Right renal pelvis (tissue), 4 donors: ENCODE measurements at regions not wholly inside any gene's neighbourhood (a gene's known extent, or its start where the extent isn't known, plus 50 kb on each side); places are given as distances from the start of the nearest gene placed in this dataset.
"Not testable (repeated sequence)": the region's sequence is repeated elsewhere in the genome, so short reads cannot be mapped to it uniquely, and the experiment has no call there.

Source experiments
- DNase-seq, 4 donors: peaks; one replicate each; pipeline ENCODE4 v3.0.0-alpha.2; 2013; ENCODE audit warnings: low read depth in 4 of 4, low spot score in 3 of 4, missing footprints in 1 of 4

- DNase-seq: no peak
Observed at GRCh38 chr7:119748251-119748860, 524.6 kb upstream of the KCND2 start.

GRCh38 chr7:119748991-119749390, 524.0 kb upstream of the KCND2 start:
- no peak for DNase-seq

- no peak for DNase-seq
Observed at GRCh38 chr7:119756687-119757086, 516.3 kb upstream of the KCND2 start.

GRCh38 chr7:119758254-119758653, 514.7 kb upstream of the KCND2 start:
- no peak for DNase-seq

- no peak for DNase-seq
Observed at GRCh38 chr7:119761776-119762175, 511.2 kb upstream of the KCND2 start.

- no peak for DNase-seq
Observed at GRCh38 chr7:119782286-119782685, 490.7 kb upstream of the KCND2 start.

- no peak for DNase-seq
Observed at GRCh38 chr7:119783799-119784198, 489.2 kb upstream of the KCND2 start.

- DNase-seq: no peak
Observed at GRCh38 chr7:119802147-119802546, 470.8 kb upstream of the KCND2 start.

- no peak for DNase-seq
Observed at GRCh38 chr7:119825091-119825655, 447.8 kb upstream of the KCND2 start.

- DNase-seq: no peak
Observed at GRCh38 chr7:119826547-119826946, 446.4 kb upstream of the KCND2 start.

GRCh38 chr7:119838444-119838843, 434.5 kb upstream of the KCND2 start:
- no peak for DNase-seq

GRCh38 chr7:119842337-119842736, 430.6 kb upstream of the KCND2 start:
- no peak for DNase-seq

- no peak for DNase-seq
Observed at GRCh38 chr7:119842786-119843185, 430.2 kb upstream of the KCND2 start.

GRCh38 chr7:119861385-119861784, 411.6 kb upstream of the KCND2 start:
- no peak for DNase-seq

GRCh38 chr7:119868387-119868786, 404.6 kb upstream of the KCND2 start:
- no peak for DNase-seq

- DNase-seq: no peak
Observed at GRCh38 chr7:119879835-119880234, 393.1 kb upstream of the KCND2 start.

GRCh38 chr7:119886007-119886406, 387.0 kb upstream of the KCND2 start:
- DNase-seq: no peak

GRCh38 chr7:119886525-119886924, 386.4 kb upstream of the KCND2 start:
- not testable (repeated sequence) for DNase-seq

GRCh38 chr7:119888251-119888650, 384.7 kb upstream of the KCND2 start:
- no peak for DNase-seq

GRCh38 chr7:119890631-119891030, 382.3 kb upstream of the KCND2 start:
- no peak for DNase-seq

- no peak for DNase-seq
Observed at GRCh38 chr7:119895320-119895719, 377.7 kb upstream of the KCND2 start.

GRCh38 chr7:119896386-119896785, 376.6 kb upstream of the KCND2 start:
- no peak for DNase-seq
